Fibroblast of skin of right quadriceps (primary cell): ENCODE measurements at regions not wholly inside any gene's neighbourhood (a gene's known extent, or its start where the extent isn't known, plus 50 kb on each side); places are given as distances from the start of the nearest gene placed in this dataset.
"Not testable (repeated sequence)": the region's sequence is repeated elsewhere in the genome, so short reads cannot be mapped to it uniquely, and the experiment has no call there.

Experiments
- DNase-seq: peaks from one replicate; pipeline ENCODE4 v3.0.0-alpha.2; 2013

GRCh38 chr4:75285837-75286236 lies 228.4 kb downstream of the RCHY1 start:
- DNase-seq: no peak

- no peak for DNase-seq
Observed at GRCh38 chr4:75284831-75285230, 229.4 kb downstream of the RCHY1 start.

- DNase-seq: not testable (repeated sequence)
Observed at GRCh38 chr4:75280461-75280860, 233.7 kb downstream of the RCHY1 start.

GRCh38 chr4:75259306-75259705 lies 254.9 kb downstream of the RCHY1 start:
- DNase-seq: no peak

GRCh38 chr4:75255261-75255660 lies 258.9 kb downstream of the RCHY1 start:
- DNase-seq: no peak

GRCh38 chr4:75254745-75255144 lies 259.5 kb downstream of the RCHY1 start:
- DNase-seq: no peak

- not testable (repeated sequence) for DNase-seq
Observed at GRCh38 chr4:75253094-75253493, 261.1 kb downstream of the RCHY1 start.

- DNase-seq: no peak
Observed at GRCh38 chr4:75251547-75251946, 262.7 kb downstream of the RCHY1 start.

GRCh38 chr4:75249739-75250138 lies 264.5 kb downstream of the RCHY1 start:
- no peak for DNase-seq

- no peak for DNase-seq
Observed at GRCh38 chr4:75248770-75249407, 265.3 kb downstream of the RCHY1 start.

GRCh38 chr4:75244325-75244724 lies 269.9 kb downstream of the RCHY1 start:
- no peak for DNase-seq

GRCh38 chr4:75243570-75243969 lies 270.6 kb downstream of the RCHY1 start:
- no peak for DNase-seq

- no peak for DNase-seq
Observed at GRCh38 chr4:75235359-75235951, 278.7 kb downstream of the RCHY1 start.

GRCh38 chr4:75232546-75232945 lies 281.7 kb downstream of the RCHY1 start:
- DNase-seq: no peak

GRCh38 chr4:75229806-75230570 lies 284.2 kb downstream of the RCHY1 start:
- DNase-seq: peak; percentile 11

GRCh38 chr4:75213480-75213879 lies 280.6 kb downstream of the PARM1 start:
- no peak for DNase-seq

- DNase-seq: no peak
Observed at GRCh38 chr4:75211422-75211821, 278.5 kb downstream of the PARM1 start.

- DNase-seq: no peak
Observed at GRCh38 chr4:75207902-75208301, 275.0 kb downstream of the PARM1 start.

- DNase-seq: no peak
Observed at GRCh38 chr4:75195111-75195510, 262.2 kb downstream of the PARM1 start.

GRCh38 chr4:75194180-75194579 lies 261.3 kb downstream of the PARM1 start:
- no peak for DNase-seq

GRCh38 chr4:75192182-75192581 lies 259.3 kb downstream of the PARM1 start:
- not testable (repeated sequence) for DNase-seq

GRCh38 chr4:75189711-75190335 lies 256.9 kb downstream of the PARM1 start:
- DNase-seq: no peak
